NCI-H2227 (cell line): ENCODE measurements at regions not wholly inside any gene's neighbourhood (a gene's known extent, or its start where the extent isn't known, plus 50 kb on each side); places are given as distances from the start of the nearest gene placed in this dataset.

Experiments
- DNase-seq: peaks from one replicate; lab custom pipeline; 2025; ENCODE audit not compliant: unreplicated experiment; lab: John Stamatoyannopoulos, UW

DNA sequence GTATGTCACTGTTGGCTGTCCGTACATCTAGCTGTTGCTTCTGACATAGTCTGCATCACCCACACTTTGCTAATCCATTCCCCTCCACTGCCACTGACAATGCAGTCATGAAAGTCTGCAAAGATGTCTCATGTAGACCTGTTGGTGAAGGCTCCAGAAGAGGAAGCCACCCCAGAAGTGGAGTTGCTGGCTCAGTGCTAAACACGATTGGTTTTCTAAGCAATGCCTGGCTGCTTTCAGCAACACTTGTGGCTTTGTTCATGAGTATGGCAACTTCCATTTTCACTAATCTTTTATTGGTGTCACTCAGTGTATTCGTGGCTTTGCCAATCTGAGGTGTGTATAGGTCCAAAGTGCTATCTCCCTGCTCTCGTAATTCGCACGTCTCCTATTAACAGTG is 288.1 kb downstream of the GADD45G start:
- no peak for DNase-seq

DNA sequence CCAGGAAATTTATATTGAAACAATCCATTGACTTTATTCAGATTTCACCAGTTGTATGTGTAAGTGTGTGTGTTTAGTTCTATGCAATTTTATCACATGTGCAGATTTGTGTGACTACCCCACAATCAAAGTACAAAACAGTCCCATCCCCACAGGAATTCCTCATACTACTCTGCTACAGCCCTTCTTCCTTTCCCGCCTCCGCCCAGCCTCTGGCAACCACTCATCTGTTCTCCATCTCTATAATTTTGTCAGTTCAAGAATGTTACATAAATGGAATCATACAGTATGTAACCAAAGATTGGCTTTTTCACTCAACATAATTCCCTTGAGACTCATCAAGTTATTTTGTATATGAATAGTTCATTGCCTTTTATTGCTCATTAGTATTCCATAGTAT is 289.1 kb downstream of the GADD45G start:
- no peak for DNase-seq

DNA sequence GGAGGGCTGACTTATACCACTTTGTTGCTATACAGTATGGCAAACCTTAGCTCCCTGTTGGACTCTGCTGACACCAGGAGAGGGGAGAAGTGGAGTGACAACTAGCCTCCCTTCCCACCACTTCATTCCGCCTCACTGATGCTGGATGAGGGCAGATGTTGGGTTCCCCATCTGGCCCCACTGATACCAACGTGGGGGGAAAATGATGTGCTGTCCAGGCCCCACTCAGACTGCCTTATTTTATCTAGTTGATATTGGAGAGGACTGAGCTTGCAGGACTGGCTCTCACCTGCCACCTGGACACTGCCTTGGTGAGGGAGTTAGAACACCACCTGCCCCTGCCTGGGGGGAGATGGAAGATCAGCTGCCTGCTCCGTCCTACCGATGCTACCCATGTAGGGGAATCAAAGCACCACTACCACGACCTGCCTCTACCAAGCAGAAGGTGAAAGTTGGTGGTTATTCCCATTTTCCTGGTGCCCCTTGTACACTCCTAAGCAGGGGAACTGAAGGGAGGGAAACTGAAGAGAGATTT is 292.1 kb downstream of the GADD45G start:
- DNase-seq: no peak

DNA sequence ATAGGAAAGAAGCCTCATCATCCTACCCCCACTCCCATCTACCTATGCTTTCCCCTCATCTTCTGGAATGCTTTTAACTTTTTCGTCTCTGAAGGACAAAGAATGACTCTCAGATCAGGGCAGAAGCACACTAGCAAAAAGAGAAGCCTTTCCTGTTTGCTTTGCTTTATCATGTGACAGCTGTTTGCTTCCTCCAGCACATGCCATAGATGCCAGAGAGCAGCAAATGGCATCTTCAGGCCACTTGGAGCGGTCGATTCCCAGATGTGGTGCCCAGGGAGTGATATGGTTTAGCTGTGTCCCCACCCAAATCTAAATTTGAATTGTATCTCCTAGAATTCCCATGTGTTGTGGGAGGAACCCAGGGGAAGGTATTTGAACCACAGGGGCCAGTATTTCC is 294.8 kb downstream of the GADD45G start:
- DNase-seq: no peak

DNA sequence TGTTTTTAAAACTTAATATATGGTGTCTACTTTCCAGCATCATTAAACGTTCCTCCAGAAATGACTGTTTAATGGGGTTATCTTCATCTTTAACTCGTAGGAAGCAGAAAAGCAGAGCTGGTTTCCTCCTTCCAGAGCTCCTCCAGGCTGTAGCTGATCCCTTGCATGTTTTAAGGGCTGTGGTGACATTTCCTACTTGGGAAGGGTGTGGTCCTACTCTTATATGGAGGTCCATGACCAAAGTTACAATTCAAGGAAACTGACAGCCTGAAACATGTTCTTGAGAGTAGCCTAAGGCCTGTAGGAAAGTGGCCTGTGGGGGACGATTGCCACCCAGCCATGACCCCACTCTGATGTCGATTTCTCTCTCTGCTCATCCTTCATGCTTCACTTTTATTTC is 297.1 kb downstream of the GADD45G start:
- DNase-seq: no peak

DNA sequence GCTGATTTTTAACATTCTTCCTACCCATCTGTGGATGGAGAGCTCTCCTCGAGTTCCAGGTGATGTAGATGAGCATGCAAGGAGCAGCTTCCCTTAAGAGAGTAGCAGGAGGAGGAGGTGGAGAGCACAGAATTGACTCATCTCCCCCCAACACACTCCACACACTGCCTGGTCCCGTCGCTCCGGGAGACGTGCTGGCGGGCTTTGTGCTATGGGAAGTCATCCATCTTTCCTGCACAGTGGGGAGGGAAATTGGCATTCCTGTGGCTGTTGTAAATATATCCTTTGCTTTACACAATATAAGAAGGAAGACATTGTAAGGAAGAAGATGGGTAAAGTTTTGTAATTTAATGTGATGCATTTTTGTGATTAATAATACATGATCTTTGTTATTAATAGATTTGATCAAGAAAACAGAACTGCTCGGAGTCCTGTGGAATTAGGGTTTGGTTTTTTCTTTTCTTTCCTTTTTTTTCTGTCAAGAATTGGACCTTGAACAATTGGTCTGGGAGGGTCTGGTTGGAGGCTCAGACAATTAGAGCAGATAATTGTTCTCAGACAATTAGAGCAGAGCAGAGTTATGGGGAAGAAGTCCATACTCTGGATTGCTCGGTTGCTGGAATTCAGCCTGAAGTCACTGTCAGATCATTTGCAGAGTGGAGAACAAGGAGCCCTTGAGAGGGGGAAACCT is 297.8 kb downstream of the GADD45G start:
- no peak for DNase-seq

DNA sequence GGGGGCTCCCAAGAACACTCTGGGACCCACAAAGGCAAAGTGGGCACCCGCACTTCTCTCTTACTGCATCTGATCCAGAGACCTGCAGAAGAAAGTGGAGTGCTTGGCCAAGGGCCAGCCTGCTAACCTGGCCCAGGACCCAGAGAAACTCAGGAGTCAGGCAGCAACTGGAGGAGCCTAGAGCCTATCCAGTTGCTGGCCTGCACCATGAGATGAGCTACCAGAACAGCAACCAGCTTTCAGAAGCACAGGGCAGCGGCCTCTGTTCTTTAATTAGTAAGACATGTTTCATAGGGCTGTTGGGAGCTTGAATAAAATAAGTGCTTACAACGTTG is 298.3 kb downstream of the GADD45G start:
- no peak for DNase-seq

DNA sequence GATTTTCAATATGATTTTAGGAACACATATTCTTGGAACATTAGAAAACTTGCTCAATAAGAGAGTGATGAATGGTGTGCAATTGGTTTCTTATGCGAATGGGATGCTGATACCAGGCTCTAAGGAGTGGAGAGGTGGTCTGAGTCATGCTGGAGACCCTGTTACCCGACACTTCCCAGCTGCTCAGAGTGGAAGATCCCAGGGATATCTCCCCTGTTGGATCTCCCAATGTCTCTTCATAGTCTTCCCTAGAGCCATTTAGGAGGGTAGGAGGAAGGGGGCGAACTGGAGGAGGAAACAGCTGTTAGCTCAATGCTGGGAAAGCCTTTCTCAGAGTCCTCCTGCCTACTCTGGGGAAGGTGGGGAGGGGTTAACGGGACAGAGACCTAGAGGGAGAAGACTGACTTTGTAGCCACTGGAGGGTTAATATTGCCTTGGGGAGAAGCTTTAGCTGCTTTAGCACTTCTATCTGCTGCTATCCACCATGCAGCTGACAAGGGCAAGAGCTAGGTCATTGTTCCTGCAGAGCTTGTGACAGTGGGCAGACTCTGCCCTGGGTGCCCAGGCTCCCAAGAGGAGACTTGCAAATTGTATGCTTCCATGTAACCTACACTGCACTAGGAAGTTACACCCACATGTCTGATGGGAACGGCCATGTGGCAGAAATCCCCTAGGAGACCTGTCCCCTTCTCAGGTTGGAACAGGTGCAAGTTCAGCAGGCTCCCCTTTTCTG is 301.0 kb downstream of the GADD45G start:
- no peak for DNase-seq

DNA sequence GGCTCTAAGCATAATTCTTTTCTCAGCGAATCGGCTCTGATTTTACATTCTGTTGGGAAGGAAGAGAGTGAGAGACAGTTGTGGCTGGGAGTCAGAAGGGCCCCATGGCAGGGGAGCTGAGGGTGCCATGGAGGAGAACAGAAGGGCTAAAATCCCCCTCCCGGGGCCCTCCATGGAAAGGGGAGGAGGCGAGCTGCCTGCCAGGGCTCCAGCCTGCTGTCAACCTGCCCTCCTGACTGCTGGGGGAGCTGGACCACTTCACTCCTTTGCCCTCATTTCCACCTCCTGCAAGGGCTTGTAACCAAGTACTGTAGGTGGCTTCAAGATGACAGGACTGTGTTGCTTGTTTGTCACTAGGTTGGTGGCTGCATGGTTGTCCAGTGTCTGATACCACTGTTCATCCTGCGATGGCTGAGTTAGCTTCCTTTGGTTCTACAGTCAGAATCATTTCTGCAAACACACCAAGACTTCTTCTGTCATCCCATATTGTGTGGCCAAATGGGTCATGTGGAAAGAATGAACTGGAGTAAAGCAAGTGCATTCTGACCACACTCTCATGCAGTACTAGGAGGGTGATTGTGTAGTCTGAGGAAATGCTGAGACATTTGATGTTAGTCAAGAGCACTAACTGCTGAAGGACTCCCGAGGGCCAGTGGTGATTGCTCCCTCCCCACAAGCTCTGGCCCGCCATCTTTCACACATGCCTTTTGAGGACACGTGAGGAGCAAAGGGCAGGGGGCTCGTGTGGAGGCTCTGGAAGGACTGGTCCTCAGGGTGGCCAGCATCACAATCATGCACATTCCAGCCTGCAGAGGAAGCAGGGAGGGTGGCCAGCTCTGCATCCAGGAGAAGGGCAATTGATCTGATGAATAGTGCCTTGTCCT is 307.2 kb downstream of the GADD45G start:
- DNase-seq: no peak

DNA sequence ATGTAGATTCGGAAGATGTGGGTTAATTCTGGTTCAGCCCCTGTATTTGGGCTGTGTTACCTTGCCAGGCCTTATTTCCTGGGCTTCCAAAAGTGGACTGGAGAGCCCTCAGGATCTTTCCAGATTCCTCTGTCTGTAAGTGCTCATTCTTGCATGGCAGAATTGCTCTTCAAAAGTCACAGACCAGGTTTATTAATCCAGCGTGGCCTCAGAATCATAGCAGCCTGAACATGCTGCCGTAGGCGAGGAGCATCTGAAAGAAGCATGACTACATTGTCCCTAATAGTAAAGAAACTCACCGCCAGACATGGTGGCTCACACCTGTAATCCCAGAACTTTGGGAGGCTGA is 307.8 kb downstream of the GADD45G start:
- no peak for DNase-seq

DNA sequence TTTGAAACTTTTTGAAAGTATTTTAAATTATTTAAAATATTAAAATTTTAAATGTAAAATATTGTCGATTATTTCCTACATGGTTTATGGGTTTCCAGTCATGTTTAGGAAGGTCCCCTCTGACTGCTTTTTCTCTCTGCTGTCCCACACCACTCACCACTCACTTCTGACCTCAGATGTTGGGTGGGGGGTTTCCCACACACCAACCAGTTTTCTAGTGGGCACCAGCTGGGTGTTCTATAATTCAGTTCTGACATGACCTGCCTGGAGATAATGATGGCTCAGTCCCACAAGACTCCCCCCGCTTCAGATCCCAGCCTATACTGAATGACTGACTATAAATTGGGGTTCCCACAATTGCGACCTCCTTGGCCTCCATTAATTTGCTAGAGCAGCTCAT is 310.4 kb downstream of the GADD45G start:
- DNase-seq: no peak

DNA sequence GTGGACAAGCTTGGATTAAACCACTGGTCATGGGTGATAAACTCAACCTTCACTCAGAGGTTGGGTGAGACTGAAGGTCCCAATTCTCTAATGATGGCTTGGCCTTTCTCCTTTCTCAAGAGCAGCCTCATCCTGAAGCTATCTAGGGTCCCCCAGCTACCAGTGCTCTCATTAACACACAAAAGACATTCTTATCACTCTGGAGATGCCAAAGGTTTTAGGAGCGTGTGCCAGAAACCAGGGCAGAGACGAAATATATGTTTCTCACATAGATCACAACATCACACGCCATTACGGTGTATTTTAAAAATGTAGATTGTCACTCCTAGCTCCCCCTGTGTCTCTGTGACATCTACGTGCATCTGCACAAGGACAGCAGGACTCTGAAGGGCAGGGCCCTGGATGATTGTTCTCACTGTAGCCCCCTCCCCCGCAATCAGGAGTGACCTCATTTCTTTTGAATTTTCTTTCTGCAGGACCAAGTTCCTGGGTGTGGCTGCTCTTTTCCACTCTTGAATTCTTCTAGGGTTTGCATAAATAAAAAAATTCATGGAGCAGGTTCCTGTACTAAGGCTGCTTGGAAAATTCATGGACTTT is 311.3 kb downstream of the GADD45G start:
- DNase-seq: no peak

DNA sequence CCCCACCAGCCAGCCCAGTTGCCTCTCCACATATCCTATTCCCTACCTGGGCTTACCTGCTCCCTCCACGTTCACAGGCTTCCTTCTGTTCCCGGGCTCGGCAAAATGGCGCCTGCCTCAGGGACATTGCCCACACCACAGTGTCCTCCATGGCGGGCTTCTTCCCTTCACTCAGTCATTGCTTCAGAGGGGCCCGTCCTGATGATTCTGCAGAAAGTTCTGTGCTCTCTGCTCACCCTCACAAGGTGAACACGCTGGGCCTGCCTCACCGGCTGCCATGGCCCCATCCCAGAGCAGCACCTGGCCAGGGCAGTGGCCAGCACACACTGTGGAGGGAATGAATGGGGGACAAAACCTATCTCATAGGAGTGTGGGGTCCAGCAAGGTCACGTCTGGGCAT is 313.0 kb downstream of the GADD45G start:
- no peak for DNase-seq

DNA sequence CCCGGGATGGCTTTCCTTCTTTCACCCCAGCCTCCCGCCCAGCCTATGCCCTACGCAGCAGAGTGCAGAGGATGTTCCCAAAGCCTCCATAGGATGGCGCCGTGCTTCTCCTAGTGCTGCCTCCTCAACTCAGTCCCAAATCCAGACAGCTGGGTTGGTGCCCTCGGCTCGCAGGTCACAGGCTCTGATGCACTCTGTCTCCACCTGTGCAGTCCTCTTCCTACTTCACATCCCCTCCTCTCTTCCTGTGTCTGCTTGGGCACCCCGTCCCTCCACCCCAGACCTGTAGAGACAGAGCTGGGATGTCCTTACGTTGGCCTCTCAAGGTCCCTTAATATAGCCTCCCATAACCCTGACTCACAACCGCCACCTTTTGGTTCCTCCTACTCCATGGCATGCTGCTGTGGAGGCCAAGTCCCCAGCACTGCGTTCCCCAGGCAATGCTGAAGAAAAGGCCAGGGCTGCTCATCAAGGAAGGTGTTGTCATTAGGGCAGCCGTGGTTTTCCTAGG is 314.4 kb downstream of the GADD45G start:
- no peak for DNase-seq

DNA sequence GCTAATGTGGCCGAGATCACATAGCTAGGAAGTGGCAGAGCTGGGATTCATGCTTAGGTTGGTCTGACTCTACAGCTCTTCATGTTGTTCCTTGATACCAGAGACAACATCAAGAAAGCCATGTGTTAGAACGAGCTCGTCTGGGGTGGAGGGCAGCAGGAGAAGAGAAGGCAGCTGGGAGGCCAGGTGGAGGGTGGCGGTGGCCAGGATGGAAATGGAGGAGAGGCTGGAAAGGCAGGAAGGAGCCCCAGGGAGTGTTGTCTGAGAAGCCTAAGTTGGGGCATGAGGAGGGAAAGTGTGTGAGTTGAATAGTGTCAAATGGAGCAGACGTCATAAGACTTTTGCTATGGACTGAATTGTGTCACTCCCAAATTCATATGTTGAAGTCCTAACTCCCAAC is 315.3 kb downstream of the GADD45G start:
- DNase-seq: no peak

DNA sequence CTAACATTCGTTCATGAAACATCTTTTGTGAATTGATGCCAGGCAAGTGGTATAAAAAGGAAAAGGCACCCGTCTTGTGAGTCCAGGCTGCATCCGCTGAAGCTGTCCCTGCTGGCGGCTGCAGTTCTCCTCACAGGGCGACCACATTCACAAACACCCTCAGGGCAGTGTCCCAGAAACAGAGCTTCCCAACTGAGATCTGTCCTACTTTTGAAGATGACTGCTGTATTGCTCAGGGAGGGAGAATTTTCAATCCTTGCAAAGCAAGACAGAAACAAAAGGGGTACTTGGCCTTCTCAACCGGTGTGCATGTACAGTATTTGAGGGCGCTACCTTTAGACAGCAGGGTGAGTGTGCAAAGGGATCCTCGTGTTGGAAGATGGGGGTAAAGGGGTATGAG is 316.1 kb downstream of the GADD45G start:
- no peak for DNase-seq

DNA sequence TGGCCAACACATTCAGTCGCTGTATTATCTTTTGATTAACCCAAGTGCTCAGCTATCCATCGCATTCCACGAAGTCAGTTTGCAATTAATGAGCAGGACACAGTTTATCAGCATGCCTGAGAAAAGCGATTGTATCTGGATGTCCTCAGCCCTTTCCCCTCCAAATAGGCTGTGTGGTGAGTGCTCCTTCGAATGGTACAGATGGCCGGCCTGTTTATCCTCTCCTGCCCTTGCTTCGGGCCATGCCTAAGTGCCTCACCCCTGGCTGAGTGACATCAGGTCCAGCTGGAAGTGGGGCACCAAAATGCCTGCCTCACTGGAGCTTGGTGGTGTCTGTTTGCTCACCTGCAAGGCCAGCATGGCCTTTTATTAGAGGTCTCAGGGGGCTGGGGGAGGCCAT is 317.3 kb downstream of the GADD45G start:
- DNase-seq: no peak

DNA sequence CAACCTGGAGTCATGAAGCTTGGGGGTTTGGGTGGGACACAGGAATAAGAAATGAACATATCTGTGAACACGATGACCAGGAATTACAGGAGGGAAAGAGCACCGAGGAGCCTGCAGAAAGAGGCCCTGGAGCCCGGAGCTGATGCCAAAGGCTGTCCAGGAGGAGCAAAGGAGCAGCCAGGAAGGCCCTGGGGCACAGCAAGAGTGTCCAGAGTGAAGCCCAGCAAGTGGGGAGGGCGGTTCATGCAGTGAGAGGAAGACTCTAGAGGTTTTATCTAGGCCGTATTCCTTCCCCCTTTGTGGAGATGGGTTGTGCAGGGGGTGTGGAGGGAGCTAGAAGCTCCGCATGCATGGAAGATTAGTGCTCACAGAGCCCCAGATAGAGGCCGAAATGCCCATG is 318.4 kb downstream of the GADD45G start:
- no peak for DNase-seq

DNA sequence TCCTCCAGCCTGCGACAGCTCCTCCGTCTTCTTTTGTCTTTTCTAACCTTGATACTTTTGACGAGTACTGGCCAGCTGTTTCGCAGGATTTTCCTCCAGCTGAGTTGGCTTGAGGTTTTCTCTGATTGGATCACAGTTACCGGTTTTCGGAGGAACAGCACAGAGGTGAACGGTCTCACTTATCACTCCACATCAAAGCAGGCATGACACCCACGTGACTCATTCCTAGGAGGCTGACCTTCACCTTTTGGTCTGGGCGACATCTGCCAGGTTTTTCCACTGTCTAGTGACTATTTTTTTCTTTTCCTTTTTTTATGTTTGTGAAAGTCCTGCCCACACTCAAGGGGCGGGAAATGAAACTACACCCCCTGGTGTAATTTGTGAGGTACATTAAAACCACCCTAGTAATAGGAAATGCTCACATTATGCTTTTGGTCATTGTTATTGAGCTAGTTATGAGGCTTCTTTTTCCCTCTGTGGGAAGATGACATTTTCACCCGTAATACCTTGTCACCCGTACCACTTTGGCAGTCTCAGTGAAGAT is 319.2 kb downstream of the GADD45G start:
- DNase-seq: no peak

DNA sequence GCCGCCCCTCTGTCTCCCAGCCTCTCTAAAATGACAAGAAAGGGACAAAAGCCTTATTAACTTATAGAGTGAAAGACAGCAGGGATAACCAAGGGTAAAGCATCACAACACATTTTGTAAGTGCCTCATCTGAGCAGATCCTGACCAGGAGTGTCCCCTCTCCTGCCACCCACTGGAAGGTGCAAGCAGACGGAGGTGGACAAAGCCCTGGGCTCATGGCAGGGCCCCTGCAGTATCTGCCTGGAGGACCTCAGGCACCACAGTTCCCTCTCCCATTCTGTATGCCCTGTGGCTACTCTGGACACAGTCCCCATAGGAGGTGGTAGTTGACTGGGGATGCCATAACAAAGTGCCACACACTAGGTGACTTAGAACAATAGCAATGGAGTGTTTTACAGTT is 319.8 kb downstream of the GADD45G start:
- DNase-seq: no peak

DNA sequence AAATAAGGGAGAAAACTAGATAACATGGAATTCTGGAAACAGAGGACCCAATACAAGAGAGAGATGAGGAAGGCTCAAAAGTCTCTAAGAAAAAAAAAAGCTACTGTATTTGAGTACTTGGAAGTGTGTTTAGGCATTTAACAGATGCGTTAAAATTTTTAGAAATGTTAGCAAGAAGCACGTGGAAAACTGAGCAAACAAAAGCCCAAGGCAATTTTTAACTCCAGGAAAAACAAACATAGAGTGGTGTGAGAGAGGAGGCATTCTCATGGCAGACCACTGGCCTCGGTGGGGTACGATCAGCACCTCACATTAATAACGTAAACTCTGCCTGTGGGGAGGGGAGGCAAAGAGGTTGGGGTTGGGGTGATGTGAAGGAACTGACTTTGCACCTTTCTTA is 321.4 kb downstream of the GADD45G start:
- DNase-seq: no peak
